ACC112 (cell line): ENCODE measurements at regions not wholly inside any gene's neighbourhood (a gene's known extent, or its start where the extent isn't known, plus 50 kb on each side); places are given as distances from the start of the nearest gene placed in this dataset.

Source experiments
- H2AFZ ChIP-seq: fragments of 200-600 bp; sonication (generic); one replicate; pipeline ENCODE4 v1.6.0; 2017; ENCODE audit warnings: antibody characterized with exemption, low read length; ENCODE audit not compliant: unreplicated experiment
- H3K27ac ChIP-seq: fragments of 200-600 bp; sonication (generic); 2 replicates; pipeline ENCODE4 v1.5.1; 2014; ENCODE audit warnings: low read depth, mild to moderate bottlenecking, antibody characterized with exemption, low read length, moderate library complexity
- H3K27me3 ChIP-seq: fragments of 200-600 bp; sonication (generic); 2 replicates; pipeline ENCODE4 v1.6.1; 2014; ENCODE audit warnings: mild to moderate bottlenecking, antibody characterized with exemption, low read length, moderate library complexity, mixed read lengths; ENCODE audit not compliant: insufficient read depth
- H3K36me3 ChIP-seq: fragments of 200-600 bp; sonication (generic); 2 replicates; pipeline ENCODE4 v1.6.1; 2016; ENCODE audit warnings: mild to moderate bottlenecking, antibody characterized with exemption, low read length, moderate library complexity, mixed read lengths; ENCODE audit not compliant: insufficient read depth
- H3K4me1 ChIP-seq: fragments of 200-600 bp; sonication (generic); one replicate; pipeline ENCODE4 v1.6.1; 2016; ENCODE audit warnings: low read length, mixed read lengths; ENCODE audit not compliant: insufficient read depth, unreplicated experiment, control insufficient read depth
- H3K4me3 ChIP-seq: fragments of 200-600 bp; sonication (generic); 2 replicates; pipeline ENCODE4 v1.5.1; 2014; ENCODE audit warnings: mild to moderate bottlenecking, low read depth, low read length
- H3K79me2 ChIP-seq: fragments of 200-600 bp; sonication (generic); one replicate; pipeline ENCODE4 v1.6.0; 2016; ENCODE audit warnings: low read length; ENCODE audit not compliant: control insufficient read depth, unreplicated experiment, insufficient read depth

DNA sequence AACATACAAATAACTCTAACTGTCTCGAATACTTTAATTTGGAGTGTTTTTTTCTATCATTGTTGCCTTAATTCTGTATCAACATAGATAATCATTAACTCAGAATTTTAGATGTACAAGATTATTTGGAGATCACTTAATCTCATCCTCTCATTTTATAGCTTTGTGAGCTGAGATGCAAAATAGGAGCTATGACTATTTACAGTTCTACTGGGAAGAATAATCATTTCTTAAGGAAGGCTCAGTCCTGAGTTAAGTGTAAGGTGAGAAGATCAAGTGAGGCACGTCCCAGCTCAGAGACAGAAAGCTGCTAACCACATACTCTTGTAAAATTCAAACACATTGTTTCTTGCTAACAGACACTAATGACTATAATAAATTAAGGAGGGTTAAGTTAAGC lies 66.2 kb downstream of the CCDC54 start:
- H2AFZ ChIP-seq = no peak overlapping the region
- no peaks in the 10 kb centered on the region for H3K4me1 ChIP-seq
- no peak overlapping the region for H3K4me3 ChIP-seq
- no peaks in the 10 kb centered on the region for H3K36me3 ChIP-seq
- no peaks in the 10 kb centered on the region for H3K27me3 ChIP-seq
- H3K79me2 ChIP-seq = no peaks in the 10 kb centered on the region
- no peak overlapping the region for H3K27ac ChIP-seq

DNA sequence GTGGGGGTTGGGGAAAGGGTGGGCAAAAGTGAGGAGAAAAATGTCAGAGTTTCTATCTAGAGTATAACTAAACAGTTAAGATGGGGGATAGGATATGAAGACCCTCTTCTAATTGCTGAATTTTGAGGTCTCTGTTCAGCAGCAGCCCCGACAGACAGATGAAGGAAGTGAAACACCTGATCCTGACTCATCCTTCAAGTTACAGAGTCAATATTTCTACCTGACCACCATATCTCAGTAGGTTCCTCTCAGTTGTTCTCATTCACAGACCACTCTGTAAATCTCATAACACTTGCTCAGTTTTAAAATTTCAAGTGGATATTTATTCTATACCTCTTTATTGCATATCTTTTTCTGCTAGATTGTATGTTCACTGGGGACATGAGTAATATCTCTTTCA lies 69.5 kb downstream of the CCDC54 start:
- H3K27ac ChIP-seq = no peak overlapping the region
- H3K36me3 ChIP-seq = no peaks in the 10 kb centered on the region
- H2AFZ ChIP-seq = no peak overlapping the region
- no peaks in the 10 kb centered on the region for H3K79me2 ChIP-seq
- no peaks in the 10 kb centered on the region for H3K4me1 ChIP-seq
- H3K4me3 ChIP-seq = no peak overlapping the region
- no peaks in the 10 kb centered on the region for H3K27me3 ChIP-seq

- Histone ChIP-seq H3K27me3 (no peaks in the 10 kb centered on the region), H3K79me2 (no peaks in the 10 kb centered on the region), H3K27ac (no peak overlapping the region), H3K36me3 (no peaks in the 10 kb centered on the region), H3K4me1 (peaks cover 4% of the 10 kb centered on the region), H3K4me3 (no peak overlapping the region), H2AFZ (no peak overlapping the region)
Measured at GRCh38 chr3:107450254-107450893, 72.4 kb upstream of the BBX start.

- Histone ChIP-seq H2AFZ (no peak overlapping the region), H3K4me3 (no peak overlapping the region), H3K36me3 (no peaks in the 10 kb centered on the region), H3K4me1 (peaks cover 4% of the 10 kb centered on the region), H3K27me3 (no peaks in the 10 kb centered on the region), H3K79me2 (no peaks in the 10 kb centered on the region), H3K27ac (no peak overlapping the region)
Measured at GRCh38 chr3:107452436-107452835, 70.3 kb upstream of the BBX start.

DNA sequence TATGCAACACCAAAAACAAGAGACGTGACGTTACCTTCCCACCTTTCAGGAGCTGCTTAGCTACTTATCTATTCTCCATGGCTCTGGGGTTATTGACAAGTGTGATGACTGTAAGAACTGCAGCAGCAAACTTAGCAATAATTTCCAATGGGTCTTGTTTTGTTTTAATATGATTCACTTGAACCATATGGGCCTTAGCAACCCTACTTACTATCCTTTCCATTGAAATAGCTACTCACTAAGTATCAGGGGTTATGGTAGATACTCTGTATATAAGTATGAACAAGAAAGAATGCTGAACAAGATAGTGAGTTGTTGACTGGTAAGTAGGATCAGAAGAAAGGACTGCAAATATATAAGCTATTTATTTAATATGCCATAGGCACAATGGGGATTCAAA lies 69.3 kb upstream of the BBX start:
- Histone ChIP-seq H3K4me1 (peaks cover 4% of the 10 kb centered on the region), H3K36me3 (no peaks in the 10 kb centered on the region), H3K4me3 (no peak overlapping the region), H3K27me3 (no peaks in the 10 kb centered on the region), H2AFZ (no peak overlapping the region), H3K79me2 (no peaks in the 10 kb centered on the region), H3K27ac (no peak overlapping the region)

- H3K36me3 ChIP-seq = no peaks in the 10 kb centered on the region
- no peak overlapping the region for H3K4me3 ChIP-seq
- H3K79me2 ChIP-seq = no peaks in the 10 kb centered on the region
- H3K27ac ChIP-seq = no peak overlapping the region
- H3K27me3 ChIP-seq = no peaks in the 10 kb centered on the region
- peaks cover 4% of the 10 kb centered on the region for H3K4me1 ChIP-seq
- H2AFZ ChIP-seq = no peak overlapping the region
Measured at GRCh38 chr3:107455621-107456020, 67.1 kb upstream of the BBX start.

DNA sequence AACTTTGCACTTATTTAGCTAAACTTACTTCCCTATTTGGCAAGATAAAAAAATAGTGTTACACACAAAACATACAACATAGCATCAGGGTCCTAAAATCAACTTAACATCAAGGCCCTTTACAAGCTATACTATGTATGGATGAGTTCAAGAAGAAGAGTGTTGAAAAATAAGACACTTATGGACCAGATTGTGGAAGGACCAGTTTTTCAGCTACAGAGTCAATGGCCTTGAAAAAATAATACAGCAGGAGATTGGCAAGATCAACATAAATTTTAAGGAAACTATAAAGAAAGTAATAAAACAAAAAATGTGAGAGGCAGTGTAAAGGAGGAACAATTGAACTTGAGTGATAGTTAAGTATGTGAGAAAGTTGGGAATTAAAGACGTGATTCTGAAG lies 66.3 kb upstream of the BBX start:
- no peak overlapping the region for H2AFZ ChIP-seq
- H3K36me3 ChIP-seq = no peaks in the 10 kb centered on the region
- H3K27me3 ChIP-seq = no peaks in the 10 kb centered on the region
- H3K4me1 ChIP-seq = peaks cover 4% of the 10 kb centered on the region
- H3K4me3 ChIP-seq = no peak overlapping the region
- no peak overlapping the region for H3K27ac ChIP-seq
- H3K79me2 ChIP-seq = no peaks in the 10 kb centered on the region

GRCh38 chr3:107458871-107459270 lies 63.9 kb upstream of the BBX start:
- Histone ChIP-seq H3K27me3 (no peaks in the 10 kb centered on the region), H3K36me3 (no peaks in the 10 kb centered on the region), H2AFZ (no peak overlapping the region), H3K79me2 (no peaks in the 10 kb centered on the region), H3K4me1 (no peaks in the 10 kb centered on the region), H3K4me3 (no peak overlapping the region), H3K27ac (no peak overlapping the region)

- Histone ChIP-seq H3K4me3 (no peak overlapping the region), H3K27me3 (no peaks in the 10 kb centered on the region), H3K79me2 (no peaks in the 10 kb centered on the region), H2AFZ (no peak overlapping the region), H3K4me1 (no peaks in the 10 kb centered on the region), H3K36me3 (no peaks in the 10 kb centered on the region), H3K27ac (no peak overlapping the region)
Measured at GRCh38 chr3:107461721-107462120, 61.0 kb upstream of the BBX start.

GRCh38 chr3:107464037-107464436 lies 58.7 kb upstream of the BBX start:
- no peak overlapping the region for H2AFZ ChIP-seq
- H3K79me2 ChIP-seq = no peaks in the 10 kb centered on the region
- H3K27me3 ChIP-seq = 0 out of 2 replicates have a peak, but pooled peaks cover 1% of the 10 kb centered on the region
- H3K4me1 ChIP-seq = no peaks in the 10 kb centered on the region
- no peak overlapping the region for H3K4me3 ChIP-seq
- H3K36me3 ChIP-seq = no peaks in the 10 kb centered on the region
- H3K27ac ChIP-seq = no peak overlapping the region

- Histone ChIP-seq H2AFZ (no peak overlapping the region), H3K4me1 (no peaks in the 10 kb centered on the region)
Measured at GRCh38 chr3:107465064-107465631, 57.6 kb upstream of the BBX start.

More at GRCh38 chr3:107465064-107465631, 57.6 kb upstream of the BBX start:
- H3K79me2 ChIP-seq = no peaks in the 10 kb centered on the region
- no peak overlapping the region for H3K27ac ChIP-seq
- H3K36me3 ChIP-seq = no peaks in the 10 kb centered on the region
- 0 out of 2 replicates have a peak, but pooled peaks cover 3% of the 10 kb centered on the region for H3K27me3 ChIP-seq
- no peak overlapping the region for H3K4me3 ChIP-seq
